Upper lobe of right lung (tissue), 1 donor: ENCODE measurements at regions not wholly inside any gene's neighbourhood (a gene's known extent, or its start where the extent isn't known, plus 50 kb on each side); places are given as distances from the start of the nearest gene placed in this dataset.
"Not testable (repeated sequence)": the region's sequence is repeated elsewhere in the genome, so short reads cannot be mapped to it uniquely, and the experiment has no call there.

Experiments
- ATAC-seq: fragments of 200-7000 bp; cut with Tn5 transposase; one replicate; pipeline ENCODE4 v1.9.1; 2020; ENCODE audit warnings: mild to moderate bottlenecking, moderate library complexity
- DNase-seq: peaks from one replicate; pipeline ENCODE4 v3.0.0-alpha.2; 2020
- H3K27ac ChIP-seq: fragments of 200-600 bp; one replicate; pipeline ENCODE4 v1.8.0; 2022
- H3K27me3 ChIP-seq: fragments of 200-600 bp; one replicate; pipeline ENCODE4 v1.8.0; 2022; ENCODE audit warnings: mild to moderate bottlenecking
- H3K36me3 ChIP-seq: fragments of 200-600 bp; one replicate; pipeline ENCODE4 v1.8.0; 2022
- H3K4me1 ChIP-seq: fragments of 200-600 bp; one replicate; pipeline ENCODE4 v1.8.0; 2022
- H3K4me3 ChIP-seq: fragments of 200-600 bp; one replicate; pipeline ENCODE4 v1.8.0; 2022; ENCODE audit warnings: mild to moderate bottlenecking
- H3K9me3 ChIP-seq: fragments of 200-600 bp; one replicate; pipeline ENCODE4 v1.8.0; 2022
- CTCF ChIP-seq: fragments of 200-600 bp; IDR thresholded peaks from one replicate; pipeline ENCODE4 v1.8.0; 2022; ENCODE audit warnings: antibody characterized with exemption
- intact Hi-C: fragments of 100-400 bp; cut with DNase I; formaldehyde crosslinking; loops from one replicate; pipeline ENCODE4 v1.11.0; 2022
- donor health status: DM: no; HTN: yes; CAD: no; lungs with severe emphysema.

- no peak for ATAC-seq
- H3K27me3 ChIP-seq = no peaks in the 10 kb centered on the region
- no peak for TF ChIP-seq CTCF
Observed at GRCh38 chr13:103497404-103497803, 431.2 kb upstream of the SLC10A2 start.

GRCh38 chr13:103487841-103488240 lies 421.6 kb upstream of the SLC10A2 start:
- no peaks in the 10 kb centered on the region for H3K9me3 ChIP-seq
- no peak for TF ChIP-seq CTCF
- H3K27ac ChIP-seq = no peak overlapping the region
- intact Hi-C loops = no loop called here
- ATAC-seq (no peak), DNase-seq (no peak)
- no peaks in the 10 kb centered on the region for H3K36me3 ChIP-seq
- no peak overlapping the region for H3K4me3 ChIP-seq
- no peaks in the 10 kb centered on the region for H3K27me3 ChIP-seq
- no peaks in the 10 kb centered on the region for H3K4me1 ChIP-seq

More at GRCh38 chr13:103497404-103497803, 431.2 kb upstream of the SLC10A2 start:
- Histone ChIP-seq H3K4me3 (no peak overlapping the region), H3K9me3 (peaks cover 5% of the 10 kb centered on the region), H3K36me3 (no peaks in the 10 kb centered on the region), H3K27ac (no peak overlapping the region), H3K4me1 (no peaks in the 10 kb centered on the region)
- DNase-seq = no peak
- intact Hi-C loops = no loop called here

- DNase-seq (no peak), ATAC-seq (no peak)
- no peaks in the 10 kb centered on the region for H3K36me3 ChIP-seq
- no peaks in the 10 kb centered on the region for H3K27me3 ChIP-seq
- no peaks in the 10 kb centered on the region for H3K4me1 ChIP-seq
- intact Hi-C loops = no loop called here
- H3K9me3 ChIP-seq = no peaks in the 10 kb centered on the region
- H3K4me3 ChIP-seq = no peak overlapping the region
- no peak overlapping the region for H3K27ac ChIP-seq
- no peak for TF ChIP-seq CTCF
Observed at GRCh38 chr13:103473081-103473480, 406.9 kb upstream of the SLC10A2 start.

DNA sequence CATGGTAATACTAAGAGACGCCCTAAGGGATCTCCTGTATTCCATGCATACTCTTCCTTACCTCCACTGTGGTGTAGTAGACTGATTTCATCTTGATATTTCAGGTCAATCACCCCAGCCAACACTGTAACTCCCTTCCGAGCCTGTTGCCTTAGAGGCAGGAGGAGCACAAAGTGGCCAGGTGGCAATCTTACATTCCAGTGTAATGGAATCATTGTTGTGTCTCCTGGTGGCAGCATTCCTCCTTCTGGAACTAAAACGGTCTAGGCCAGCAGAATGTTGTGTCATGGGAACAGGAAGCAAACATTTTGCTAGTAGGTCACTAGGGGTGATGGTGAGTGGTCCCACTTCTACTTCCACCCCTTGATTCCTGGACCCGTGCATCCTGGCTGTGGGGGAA lies 405.7 kb upstream of the SLC10A2 start:
- H3K36me3 ChIP-seq = no peaks in the 10 kb centered on the region
- H3K4me1 ChIP-seq = no peaks in the 10 kb centered on the region
- ATAC-seq (no peak), DNase-seq (no peak)
- no peak for TF ChIP-seq CTCF
- H3K27me3 ChIP-seq = no peaks in the 10 kb centered on the region
- no peak overlapping the region for H3K4me3 ChIP-seq
- H3K9me3 ChIP-seq = no peaks in the 10 kb centered on the region
- H3K27ac ChIP-seq = no peak overlapping the region
- intact Hi-C loops = no loop called here

- H3K4me1 ChIP-seq = no peaks in the 10 kb centered on the region
- H3K27ac ChIP-seq = no peak overlapping the region
- H3K36me3 ChIP-seq = no peaks in the 10 kb centered on the region
- no peaks in the 10 kb centered on the region for H3K27me3 ChIP-seq
- no peak for TF ChIP-seq CTCF
- no peaks in the 10 kb centered on the region for H3K9me3 ChIP-seq
- H3K4me3 ChIP-seq = no peak overlapping the region
- no peak for ATAC-seq
- no peak for DNase-seq
- intact Hi-C loops = no loop called here
Observed at GRCh38 chr13:103469771-103470170, 403.6 kb upstream of the SLC10A2 start.

DNA sequence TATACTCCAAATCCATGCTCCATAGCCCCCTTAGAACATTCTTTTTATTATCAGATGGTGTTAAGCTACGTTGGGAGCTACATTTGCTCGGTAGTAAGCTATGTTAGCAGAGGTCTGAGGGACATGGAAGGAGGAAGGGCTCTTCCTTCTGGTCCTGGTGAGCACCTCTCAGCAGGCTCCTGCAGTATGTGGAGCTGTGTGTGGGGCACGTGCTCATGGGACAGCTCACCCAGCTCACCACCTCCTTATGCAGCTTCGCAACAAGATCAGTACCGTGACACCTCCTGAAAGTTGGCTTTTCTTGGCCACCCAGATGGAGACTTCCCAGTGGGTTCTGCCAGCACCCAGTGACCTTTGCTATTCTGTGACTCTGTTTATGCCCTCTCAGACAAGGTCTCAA lies 400.5 kb upstream of the SLC10A2 start:
- Histone ChIP-seq H3K9me3 (no peaks in the 10 kb centered on the region), H3K4me3 (no peak overlapping the region), H3K27ac (no peak overlapping the region), H3K36me3 (no peaks in the 10 kb centered on the region), H3K27me3 (no peaks in the 10 kb centered on the region), H3K4me1 (no peaks in the 10 kb centered on the region)
- TF ChIP-seq CTCF = no peak
- ATAC-seq = no peak
- no peak for DNase-seq
- intact Hi-C loops = no loop called here

- H3K4me1 ChIP-seq, H3K36me3 ChIP-seq, H3K4me3 ChIP-seq, H3K9me3 ChIP-seq, ATAC-seq, DNase-seq, intact Hi-C loops, H3K27ac ChIP-seq, H3K27me3 ChIP-seq: not testable (repeated sequence)
Observed at GRCh38 chr13:103460246-103460645, 394.0 kb upstream of the SLC10A2 start.

- ATAC-seq, H3K36me3 ChIP-seq, H3K27ac ChIP-seq, H3K4me1 ChIP-seq, DNase-seq, H3K27me3 ChIP-seq, intact Hi-C loops, H3K9me3 ChIP-seq, H3K4me3 ChIP-seq: not testable (repeated sequence)
Observed at GRCh38 chr13:103457050-103457449, 390.8 kb upstream of the SLC10A2 start.
